ENCODE measurements at regions not wholly inside any gene's neighbourhood (a gene's known extent, or its start where the extent isn't known, plus 50 kb on each side); places are given as distances from the start of the nearest gene placed in this dataset.

GRCh38 chr2:60282886-60283285, 270.6 kb downstream of the BCL11A start:
- TF ChIP-seq POLR2AphosphoS5 (IDR thresholded peaks at IDR 0.05) (no peak), POLR2A (IDR thresholded peaks at IDR 0.05) (no peak), CTCF (IDR thresholded peaks at IDR 0.05) (no peak)
